ENCODE measurements at regions not wholly inside any gene's neighbourhood (a gene's known extent, or its start where the extent isn't known, plus 50 kb on each side); places are given as distances from the start of the nearest gene placed in this dataset.

DNA sequence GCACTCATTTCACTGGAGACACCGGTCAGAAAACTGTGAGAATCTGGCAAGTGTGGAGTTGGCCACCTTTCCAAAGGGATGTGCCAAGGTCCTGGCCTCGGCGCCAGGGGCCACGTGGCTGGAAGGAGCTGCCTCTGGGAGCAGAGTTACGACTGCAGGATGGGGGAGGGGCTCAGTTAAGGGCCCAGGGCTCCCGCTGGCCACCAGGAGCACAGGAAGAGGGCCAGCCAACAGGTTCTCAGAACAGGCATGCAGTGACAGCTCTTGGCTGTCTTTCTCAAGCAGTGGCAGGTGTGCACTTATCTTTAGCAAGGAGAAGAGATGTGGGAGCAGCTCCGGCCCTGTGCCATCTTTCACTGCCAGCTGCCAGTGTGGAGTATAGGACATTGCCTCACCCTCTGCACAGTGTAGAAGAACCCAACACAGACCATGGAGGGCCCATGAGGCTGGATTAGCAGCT, 115.9 kb upstream of the RBPJ start:
- TF ChIP-seq, protein P1, sequence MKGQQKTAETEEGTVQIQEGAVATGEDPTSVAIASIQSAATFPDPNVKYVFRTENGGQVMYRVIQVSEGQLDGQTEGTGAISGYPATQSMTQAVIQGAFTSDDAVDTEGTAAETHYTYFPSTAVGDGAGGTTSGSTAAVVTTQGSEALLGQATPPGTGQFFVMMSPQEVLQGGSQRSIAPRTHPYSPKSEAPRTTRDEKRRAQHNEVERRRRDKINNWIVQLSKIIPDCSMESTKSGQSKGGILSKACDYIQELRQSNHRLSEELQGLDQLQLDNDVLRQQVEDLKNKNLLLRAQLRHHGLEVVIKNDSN (IDR thresholded peaks at IDR 0.05), result no peak
- TF ChIP-seq, protein P2, sequence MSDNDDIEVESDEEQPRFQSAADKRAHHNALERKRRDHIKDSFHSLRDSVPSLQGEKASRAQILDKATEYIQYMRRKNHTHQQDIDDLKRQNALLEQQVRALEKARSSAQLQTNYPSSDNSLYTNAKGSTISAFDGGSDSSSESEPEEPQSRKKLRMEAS (IDR thresholded peaks at IDR 0.05), result no peak
- TF ChIP-seq RAD21 (IDR thresholded peaks at IDR 0.05; ENCODE audit: low read depth) (no peak), NFIC (IDR thresholded peaks at IDR 0.05) (no peak), EP300 (IDR thresholded peaks at IDR 0.05; ENCODE audit: borderline replicate concordance) (no peak), CEBPB (IDR thresholded peaks at IDR 0.05) (no peak), TAF1 (IDR thresholded peaks at IDR 0.05; ENCODE audit: low read depth) (no peak)
- TF ChIP-seq, protein P3, sequence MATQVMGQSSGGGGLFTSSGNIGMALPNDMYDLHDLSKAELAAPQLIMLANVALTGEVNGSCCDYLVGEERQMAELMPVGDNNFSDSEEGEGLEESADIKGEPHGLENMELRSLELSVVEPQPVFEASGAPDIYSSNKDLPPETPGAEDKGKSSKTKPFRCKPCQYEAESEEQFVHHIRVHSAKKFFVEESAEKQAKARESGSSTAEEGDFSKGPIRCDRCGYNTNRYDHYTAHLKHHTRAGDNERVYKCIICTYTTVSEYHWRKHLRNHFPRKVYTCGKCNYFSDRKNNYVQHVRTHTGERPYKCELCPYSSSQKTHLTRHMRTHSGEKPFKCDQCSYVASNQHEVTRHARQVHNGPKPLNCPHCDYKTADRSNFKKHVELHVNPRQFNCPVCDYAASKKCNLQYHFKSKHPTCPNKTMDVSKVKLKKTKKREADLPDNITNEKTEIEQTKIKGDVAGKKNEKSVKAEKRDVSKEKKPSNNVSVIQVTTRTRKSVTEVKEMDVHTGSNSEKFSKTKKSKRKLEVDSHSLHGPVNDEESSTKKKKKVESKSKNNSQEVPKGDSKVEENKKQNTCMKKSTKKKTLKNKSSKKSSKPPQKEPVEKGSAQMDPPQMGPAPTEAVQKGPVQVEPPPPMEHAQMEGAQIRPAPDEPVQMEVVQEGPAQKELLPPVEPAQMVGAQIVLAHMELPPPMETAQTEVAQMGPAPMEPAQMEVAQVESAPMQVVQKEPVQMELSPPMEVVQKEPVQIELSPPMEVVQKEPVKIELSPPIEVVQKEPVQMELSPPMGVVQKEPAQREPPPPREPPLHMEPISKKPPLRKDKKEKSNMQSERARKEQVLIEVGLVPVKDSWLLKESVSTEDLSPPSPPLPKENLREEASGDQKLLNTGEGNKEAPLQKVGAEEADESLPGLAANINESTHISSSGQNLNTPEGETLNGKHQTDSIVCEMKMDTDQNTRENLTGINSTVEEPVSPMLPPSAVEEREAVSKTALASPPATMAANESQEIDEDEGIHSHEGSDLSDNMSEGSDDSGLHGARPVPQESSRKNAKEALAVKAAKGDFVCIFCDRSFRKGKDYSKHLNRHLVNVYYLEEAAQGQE (IDR thresholded peaks at IDR 0.05; ENCODE audit: low read depth), result no peak
